HG03108 (cell line): ENCODE measurements at regions not wholly inside any gene's neighbourhood (a gene's known extent, or its start where the extent isn't known, plus 50 kb on each side); places are given as distances from the start of the nearest gene placed in this dataset.

Source experiments
- ATAC-seq: cut with Tn5 transposase; IDR thresholded peaks from one replicate; pipeline ENCODE4 v1.9.1; 2021; ENCODE audit warnings: moderate library complexity; ENCODE audit not compliant: unreplicated experiment

DNA sequence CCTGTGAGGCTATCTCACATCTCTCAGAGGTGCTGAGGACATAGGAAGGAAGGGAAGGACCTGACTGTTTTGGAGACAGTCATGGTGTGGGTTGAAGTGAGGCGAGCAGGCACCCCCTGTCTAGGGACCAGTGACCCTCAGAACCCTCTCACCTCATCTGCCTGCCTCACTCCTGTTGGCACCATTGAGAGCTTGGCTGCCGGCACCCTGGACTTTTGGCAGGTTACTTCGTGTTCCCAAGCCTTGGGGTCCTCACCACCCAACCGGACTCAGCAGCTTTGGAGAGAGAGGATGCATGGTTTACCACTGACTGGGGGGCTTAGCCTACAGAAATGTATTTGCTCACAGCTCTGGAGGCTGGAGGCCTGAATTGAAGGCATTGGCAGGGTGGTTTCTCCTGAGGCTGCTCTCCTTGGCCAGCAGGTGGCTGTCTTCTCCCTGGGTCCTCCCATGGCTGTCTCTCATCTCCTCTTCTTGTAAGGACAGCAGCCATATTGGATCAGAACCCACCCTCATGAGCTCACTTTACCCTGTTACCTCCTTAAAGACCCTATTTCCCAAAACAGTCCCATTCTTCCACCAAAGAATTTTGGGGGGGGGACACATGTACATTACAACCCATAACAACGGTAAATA is 142.0 kb downstream of the TSN start:
- ATAC-seq = no peak

DNA sequence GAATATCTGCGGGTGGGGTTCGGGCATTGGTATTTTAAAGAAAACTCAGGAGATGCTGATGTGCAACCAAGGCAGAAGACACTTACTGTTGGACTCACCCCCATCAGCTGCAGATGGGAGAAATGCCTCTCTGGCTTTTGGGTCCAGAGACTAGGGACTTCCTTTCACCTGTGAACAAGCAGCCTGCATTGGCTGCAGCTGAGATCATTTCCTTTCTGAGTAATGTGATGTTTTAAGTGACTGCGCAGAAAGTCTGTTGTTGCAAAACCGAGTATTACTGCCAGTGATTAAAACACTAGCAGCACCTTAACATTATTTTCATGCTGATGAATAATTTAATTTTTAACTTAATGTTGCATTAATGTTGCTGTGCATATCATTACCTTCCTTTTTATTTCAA is 143.0 kb downstream of the TSN start:
- no peak for ATAC-seq

DNA sequence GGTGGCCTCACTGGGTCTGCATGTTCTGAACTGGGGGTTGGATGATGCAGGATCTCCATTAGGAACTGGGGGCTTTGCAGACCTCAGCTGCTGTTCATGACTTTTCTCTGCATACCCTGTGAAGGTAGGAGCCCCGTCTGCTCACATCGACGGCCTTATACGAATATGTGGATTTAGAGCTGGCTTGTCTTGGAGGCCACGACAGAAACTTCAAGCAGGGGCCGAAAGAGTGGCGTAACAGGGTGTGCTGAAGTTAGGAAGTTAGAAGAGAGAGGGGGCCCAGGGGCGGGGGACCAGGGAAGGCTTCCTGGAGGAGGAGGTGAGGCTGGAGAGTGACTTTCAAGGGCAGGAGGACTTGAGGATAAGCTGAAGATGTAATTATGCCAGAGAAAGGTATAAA is 144.9 kb downstream of the TSN start:
- ATAC-seq = no peak

DNA sequence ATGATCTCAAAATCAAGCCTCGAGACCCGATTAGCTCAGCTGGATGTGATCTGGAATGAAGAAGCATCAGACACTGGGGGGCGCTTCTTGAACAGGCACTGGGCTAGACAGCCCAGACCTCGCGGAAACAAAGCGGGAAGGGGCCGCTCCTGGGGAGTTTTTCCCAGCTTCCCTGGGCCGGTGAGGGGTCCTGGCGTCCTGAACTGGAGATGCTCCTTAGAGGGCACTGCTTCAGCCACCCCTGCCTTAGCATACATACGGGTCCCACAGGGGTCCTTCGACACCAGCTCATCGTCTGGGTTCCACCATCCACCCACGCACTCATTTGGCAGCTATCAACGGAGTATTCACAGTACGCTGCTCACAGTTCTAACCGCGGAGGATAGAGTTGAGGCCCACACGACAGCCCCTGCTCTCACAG is 146.7 kb downstream of the TSN start:
- no peak for ATAC-seq

DNA sequence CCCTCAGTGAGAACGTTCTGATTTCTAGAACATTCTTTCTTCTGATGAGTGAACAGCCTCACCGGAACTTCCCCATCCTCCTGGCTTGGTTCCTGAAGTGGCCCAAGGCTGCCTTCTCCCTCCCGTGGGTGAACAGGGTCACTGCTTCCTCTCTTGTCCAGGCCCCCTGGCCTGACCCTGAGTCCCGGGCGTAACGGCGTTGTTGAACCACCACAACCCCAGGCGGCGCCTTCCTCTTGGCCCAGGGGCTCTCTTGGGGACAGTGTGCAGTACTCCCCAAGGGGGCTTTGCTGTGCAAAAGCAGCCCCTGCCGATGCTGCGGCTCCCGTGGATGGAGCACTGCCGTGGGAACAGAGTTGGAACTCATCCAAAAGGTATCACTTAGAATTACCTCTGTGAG is 147.2 kb downstream of the TSN start:
- ATAC-seq = no peak

DNA sequence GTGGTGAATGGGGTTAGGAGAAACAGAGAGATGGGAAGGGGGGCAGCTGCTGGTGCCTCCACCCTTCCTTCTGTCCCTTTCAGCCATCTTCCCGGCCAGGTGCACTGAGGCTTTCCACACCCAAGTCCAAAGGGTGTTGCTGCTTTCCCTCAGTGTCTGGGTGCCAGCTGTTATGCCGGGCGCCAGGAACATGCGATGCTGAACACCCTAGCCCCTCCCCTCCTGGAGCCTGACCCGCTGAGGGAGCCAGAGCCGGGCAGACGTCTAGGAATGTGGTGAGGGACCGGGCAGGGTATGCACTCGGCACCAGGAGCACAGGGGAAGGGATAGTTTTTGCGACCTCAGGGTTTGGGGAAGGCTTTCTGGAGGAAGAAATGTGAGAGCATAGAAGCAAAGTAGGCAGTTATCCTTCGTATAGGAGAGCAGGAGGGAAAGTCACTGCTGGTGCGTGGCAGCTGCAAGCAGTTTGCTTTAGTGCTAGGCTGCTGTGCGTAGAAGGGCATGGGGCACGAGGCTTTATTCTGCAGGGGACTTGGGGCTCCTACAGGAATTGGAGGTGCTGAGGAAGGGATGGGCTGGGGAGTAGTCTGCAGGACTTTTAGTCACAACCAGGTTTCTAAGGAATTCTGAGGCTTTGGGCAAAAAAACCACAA is 147.7 kb downstream of the TSN start:
- no peak for ATAC-seq

DNA sequence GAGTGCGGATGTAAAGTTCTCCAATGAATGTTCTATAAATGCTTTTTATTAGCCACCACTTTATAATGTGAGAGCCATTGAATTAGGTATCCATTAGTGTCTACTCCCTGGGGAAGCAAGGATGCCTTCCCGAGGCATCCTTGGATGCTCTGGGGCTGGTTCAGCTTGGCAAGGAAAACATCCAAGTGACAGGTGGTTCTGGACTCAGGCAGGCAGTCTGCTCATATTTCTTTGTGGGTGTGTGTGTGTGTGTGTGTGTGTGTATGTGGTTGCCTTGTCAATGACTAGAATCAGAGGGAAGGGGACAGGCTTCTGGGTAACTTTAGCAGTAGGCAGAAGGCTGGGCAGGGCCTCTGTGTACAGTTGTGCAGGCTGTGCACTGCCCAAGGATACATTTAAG is 149.2 kb downstream of the TSN start:
- no peak for ATAC-seq

DNA sequence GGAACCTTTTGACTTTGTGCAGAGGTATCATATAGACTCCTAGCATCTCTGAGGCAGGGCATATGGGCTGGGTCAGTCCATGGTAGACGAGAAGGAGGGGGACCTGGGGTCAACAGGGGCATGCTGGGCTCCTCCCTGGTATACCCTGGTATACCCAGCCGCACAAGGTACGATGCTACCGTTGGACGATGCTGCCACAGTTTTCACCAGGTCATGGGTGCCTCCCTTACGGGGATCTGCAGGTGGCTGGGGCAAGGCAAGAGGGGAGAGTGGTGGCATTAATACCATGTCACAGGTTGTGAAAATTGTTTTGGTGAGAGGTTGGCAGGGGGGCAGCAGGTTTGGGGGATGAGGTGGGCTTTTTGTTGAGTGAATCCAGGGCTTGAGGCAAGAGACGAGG is 149.8 kb downstream of the TSN start:
- no peak for ATAC-seq

DNA sequence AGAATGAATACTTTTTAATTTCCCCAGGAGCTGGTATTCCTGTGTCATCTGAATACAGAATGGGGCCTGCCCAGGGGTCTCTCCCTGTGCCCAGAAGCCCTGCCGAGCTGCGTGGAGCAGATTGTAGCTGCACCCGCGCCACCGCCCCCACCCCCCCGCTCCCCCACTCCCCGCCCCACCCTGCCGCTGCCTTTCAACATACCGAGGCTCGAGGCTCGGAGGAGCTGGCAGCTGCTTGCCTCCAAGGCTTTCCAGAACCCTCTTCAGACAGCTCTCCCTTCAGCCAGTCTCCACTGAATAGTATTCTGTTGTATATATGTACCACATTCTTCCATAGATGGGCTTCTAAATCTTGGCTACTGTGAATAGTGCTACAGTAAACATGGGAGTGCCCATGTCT is 150.7 kb downstream of the TSN start:
- no peak for ATAC-seq

DNA sequence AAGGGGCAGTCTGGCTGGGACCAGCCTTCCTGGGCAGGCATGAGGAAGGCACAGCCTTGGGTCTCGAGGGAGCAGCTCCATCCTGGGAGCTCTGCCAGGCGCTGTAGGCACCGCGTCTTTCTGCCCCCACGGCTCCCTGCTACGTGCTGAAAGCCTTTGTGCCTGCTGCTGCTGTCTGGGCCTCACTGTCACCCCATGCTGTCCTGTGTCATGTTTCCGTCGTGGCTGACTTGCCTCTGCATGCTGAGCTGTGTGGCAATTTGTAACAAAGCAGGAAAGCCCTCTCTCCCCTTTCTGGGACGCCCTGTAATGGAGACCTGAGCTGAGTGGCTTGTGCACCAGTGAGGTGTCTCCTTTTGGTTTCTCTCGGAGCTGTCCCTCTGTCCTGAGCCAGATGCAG is 152.5 kb downstream of the TSN start:
- no peak for ATAC-seq

DNA sequence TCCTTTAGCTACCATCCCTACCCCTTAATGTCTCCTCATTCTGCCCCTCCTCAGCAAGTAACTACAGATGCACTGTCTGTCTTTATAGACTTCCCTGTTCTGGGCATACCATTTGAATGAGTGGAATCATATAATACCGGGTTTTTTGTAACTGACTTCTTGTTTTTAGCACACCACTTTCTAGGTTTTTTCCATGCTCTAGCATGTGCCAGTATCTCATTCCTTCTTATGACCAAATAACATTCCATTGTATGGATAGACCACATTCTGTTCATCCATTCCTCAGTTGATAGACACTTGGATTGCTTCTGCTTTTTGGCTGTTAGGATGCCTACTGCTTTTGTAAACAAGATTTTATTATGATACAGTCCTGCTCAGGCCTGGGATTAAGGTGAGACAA is 154.7 kb downstream of the TSN start:
- no peak for ATAC-seq

DNA sequence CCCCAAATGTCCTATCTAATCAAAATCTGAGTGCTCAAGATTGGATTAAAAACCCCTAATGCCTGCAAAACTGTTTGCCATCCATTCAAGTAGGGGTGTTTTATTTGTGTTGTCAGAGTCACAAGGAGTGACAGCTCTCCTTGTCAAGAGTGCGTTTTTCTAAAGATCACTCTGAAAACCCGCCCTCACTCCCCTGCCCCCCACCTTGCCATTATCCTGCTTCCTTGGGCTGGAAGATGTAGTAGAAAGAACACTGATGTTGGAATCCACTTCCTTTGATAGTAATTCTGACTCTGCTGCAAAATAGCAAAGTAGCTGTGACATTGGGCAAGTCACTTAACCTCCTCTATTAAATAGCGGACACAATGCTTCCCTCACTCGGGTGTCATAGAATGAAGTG is 155.6 kb downstream of the TSN start:
- no peak for ATAC-seq

DNA sequence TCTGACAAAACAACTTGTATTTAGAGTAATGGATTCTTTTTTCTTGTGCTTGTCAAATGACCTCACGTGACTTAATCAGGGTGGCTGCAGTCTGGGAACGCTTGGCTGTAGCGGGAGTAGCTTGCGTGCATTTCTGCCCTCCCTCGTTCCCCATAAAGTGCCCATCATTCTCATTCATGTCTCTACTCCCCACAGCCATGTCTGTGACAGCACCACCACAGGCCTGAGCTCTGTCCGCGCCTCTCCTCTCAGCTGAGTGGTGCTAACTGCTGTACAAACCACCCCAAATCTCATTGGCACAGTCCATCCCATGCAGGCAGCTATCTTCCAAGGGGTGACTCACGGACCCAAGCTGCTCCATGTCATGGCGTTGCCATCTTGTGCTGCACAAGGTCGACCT is 161.7 kb downstream of the TSN start:
- ATAC-seq = no peak

DNA sequence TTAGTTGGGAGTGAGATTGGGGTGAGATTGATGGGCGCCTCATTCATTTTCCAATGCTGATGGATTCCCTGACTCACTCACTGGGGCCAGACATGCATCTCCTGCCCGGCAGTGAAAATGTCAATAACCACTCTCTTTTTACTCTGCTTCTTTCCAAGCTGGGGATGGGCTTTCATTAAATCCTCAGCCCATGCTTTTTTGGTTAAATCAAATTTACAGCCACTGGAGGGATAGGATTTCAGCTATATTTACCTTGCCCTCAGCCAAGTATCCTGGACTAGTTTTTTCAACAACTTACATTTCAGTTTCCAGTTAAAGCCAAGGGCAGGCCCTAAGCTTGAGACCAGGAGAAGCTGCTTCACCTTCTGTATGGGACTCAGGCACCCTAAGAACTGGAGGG is 162.8 kb downstream of the TSN start:
- no peak for ATAC-seq

DNA sequence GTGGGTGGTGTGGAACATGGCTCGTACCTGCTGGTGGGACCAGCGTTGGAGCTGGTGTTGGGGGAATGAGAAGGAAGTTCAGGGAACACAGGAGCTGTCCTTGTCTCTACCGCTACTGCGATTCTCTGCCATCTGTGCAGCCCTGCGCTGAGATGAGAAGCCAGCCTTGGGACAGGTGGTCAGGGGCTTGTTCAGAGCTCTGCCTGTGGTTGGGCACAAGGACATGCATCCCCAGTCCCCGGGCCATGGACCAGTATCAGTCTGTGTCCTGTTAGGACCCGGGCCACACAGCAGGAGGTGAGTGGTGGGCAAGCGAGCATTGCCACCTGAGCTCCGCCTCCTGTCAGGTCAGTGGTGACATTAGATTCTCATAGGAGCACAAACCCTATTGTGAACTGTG is 164.4 kb downstream of the TSN start:
- no peak for ATAC-seq

DNA sequence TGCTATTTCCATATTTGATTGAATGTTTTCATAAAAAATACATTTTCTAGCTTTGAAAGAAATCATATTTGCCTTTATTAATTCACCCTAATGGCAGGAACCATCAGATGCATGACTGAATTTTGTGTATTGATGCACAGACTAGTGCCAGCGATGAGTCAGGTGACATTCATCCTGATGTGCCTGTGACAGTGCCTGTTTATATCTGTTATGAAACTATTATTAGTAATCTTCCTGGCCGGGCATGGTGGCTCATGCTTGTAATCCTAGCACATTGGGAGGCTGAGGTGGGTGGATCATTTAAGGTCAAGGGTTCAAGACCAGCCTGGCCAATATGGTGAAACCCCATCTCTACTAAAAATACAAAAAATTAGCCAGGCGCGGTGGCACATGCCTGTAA is 170.0 kb downstream of the TSN start:
- no peak for ATAC-seq

DNA sequence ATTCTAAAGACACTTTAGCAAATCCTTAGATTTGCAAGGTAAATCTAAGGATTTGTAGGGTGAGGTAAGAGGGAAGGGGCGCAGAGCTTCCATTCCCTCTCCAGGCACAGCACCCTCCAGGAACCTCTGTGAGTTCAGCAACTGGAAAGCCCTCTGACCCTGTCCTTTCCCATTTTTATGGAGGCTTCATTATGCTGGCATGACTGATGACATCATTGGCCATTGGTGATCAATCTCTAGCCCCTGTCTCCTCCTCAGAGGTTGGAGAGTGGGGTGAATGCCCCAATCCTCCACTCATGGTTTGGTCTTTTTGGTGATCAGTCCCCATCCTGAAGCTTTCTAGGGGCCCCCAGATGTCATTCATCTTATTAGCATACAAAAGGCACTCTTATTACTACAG is 187.8 kb downstream of the TSN start:
- ATAC-seq = no peak

DNA sequence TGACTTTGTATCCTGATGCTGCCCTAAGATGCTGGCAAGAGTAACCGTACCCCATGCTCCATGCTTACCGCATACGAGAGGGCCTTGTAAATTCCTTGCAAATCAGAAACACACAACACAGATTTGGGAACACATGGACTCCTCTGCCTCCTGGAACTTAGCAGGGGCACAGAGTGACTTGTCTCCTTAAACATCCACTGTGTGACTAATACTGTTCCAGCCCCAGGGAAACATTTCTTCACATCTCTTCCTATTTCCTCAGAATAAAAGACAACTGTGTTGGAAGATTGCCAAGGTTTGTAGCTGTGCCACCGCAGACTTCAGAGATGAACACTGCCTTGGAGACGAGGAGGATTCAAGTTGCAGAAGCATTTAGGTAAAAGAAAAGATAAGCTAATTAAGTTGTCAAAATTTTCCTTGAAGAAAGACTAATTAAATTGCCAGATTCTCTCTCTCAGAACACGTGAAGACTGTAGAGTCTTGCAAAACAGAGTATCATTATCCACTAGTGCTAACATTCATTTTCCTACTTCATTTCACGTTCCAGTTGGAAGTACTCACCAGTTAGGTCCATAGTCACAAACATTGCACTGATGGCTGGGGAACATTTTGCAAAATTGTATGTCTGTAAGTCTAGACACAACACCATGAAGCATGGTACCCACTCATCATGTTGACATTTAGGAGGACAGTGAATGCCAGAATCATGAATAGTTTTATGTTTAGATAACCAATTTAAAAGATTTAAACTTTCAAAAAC is 188.8 kb downstream of the TSN start:
- no peak for ATAC-seq

DNA sequence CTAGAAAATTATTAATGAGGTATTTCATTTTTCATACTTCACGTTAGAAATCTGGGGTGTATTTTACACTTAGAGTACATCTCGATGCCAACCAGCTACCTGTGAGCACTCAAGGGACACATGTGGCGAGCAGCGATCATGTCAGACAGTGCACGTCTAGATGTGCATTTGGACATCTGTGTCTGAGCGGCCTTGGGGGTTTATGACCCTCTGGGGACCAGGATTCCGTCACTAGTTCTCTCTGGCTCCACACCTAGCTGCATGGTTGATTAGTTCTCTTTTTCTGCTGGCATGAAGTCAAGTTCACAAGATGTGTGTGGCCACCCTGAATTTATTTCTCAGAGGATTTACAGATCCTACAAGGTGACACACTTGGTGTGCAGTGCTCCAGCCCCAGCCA is 192.2 kb downstream of the TSN start:
- no peak for ATAC-seq

DNA sequence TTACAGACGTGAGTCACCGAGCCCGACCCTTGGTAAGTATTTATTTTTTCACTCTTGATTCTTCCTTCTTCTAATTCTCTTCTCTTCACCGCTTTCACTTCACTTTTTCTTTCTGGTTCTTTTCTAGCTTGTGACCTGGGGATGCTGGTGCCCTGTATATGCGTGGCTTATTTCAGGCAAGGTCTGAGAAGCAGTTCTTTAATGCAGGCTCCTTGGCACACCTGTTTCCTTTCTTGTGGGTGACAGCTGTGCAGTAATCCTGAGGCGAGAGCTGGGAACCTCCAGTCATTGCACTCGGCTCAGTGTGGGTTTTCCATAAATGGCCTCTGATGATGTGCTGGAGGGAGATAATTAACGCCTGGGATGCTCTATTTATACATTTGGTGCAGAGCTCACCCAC is 193.8 kb downstream of the TSN start:
- no peak for ATAC-seq

DNA sequence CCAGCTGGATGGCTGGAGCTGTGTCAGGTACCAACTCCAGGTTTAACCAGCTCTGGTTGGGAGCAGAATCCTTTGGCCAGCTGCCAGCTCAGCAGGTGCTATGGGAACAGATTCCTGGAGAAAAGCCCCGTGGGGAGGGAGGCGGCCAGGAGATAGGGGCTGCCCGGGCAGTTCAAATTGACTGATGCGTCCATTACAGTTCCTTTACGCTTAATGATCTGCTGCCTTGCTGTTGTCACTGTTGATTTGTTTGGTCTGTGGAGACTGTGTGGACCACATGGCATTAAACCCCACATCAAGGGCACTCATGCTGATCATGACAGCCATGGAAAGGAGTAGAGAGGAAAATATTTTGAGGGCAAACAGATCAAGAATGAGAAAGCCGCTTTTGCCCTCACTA is 200.0 kb downstream of the TSN start:
- ATAC-seq = no peak

DNA sequence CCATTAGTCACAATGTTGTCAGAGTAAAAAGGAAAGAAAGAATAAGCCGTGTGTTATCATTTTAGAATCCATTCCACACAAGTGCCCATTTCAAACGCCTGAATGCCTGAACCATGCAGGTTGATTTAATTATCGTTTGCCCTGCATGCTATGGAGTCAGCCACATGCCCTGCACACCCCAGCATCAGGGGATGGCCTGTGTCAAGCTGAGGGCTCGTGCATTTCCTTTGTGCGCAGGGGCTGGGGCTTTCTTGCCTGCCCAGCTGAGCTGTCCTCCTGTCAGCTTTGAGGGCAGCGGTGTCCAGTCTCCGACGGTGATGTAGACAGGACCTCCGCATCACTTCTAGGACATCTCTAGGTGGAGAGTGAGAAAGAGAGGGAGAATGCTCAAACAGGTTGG is 200.4 kb downstream of the TSN start:
- no peak for ATAC-seq
